ENCODE measurements at regions not wholly inside any gene's neighbourhood (a gene's known extent, or its start where the extent isn't known, plus 50 kb on each side); places are given as distances from the start of the nearest gene placed in this dataset.

DNA sequence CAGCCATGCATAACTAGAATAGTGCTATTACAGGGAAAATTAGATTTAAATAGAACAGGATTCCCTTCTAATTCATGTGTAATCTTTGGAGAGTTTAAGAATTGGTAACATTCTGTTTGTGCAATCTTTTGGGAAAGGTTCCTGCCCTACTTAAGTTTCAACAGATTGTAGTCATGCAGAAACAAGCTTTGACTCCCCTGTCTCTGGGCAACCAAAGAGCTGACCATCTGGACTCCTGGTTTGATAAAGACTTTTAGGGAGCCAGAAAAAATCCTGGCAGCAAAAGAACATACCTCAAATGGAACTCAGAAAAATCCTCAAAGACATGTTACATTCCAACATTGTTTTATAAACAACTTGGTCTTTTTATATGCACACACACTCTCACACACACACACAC is 191.1 kb upstream of the NEIL3 start:
- no peak for FAIRE-seq

More for the DNA sequence above, 191.1 kb upstream of the NEIL3 start:
- no peaks in the 10 kb centered on the region for H3K4me1 ChIP-seq (ENCODE audit: insufficient read depth, low read length)
- TF ChIP-seq, protein P1, sequence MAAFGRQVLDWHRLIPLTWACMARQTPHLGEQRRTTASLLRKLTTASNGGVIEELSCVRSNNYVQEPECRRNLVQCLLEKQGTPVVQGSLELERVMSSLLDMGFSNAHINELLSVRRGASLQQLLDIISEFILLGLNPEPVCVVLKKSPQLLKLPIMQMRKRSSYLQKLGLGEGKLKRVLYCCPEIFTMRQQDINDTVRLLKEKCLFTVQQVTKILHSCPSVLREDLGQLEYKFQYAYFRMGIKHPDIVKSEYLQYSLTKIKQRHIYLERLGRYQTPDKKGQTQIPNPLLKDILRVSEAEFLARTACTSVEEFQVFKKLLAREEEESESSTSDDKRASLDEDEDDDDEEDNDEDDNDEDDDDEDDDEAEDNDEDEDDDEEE (CRISPR knock-in tag; IDR thresholded peaks at IDR 0.05) = no peak
- TF ChIP-seq, protein P2, sequence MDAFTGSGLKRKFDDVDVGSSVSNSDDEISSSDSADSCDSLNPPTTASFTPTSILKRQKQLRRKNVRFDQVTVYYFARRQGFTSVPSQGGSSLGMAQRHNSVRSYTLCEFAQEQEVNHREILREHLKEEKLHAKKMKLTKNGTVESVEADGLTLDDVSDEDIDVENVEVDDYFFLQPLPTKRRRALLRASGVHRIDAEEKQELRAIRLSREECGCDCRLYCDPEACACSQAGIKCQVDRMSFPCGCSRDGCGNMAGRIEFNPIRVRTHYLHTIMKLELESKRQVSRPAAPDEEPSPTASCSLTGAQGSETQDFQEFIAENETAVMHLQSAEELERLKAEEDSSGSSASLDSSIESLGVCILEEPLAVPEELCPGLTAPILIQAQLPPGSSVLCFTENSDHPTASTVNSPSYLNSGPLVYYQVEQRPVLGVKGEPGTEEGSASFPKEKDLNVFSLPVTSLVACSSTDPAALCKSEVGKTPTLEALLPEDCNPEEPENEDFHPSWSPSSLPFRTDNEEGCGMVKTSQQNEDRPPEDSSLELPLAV (CRISPR knock-in tag; conservative IDR thresholded peaks at IDR 0.05; ENCODE audit: low read depth) = no peak
- TF ChIP-seq RFXAP (CRISPR knock-in tag; IDR thresholded peaks at IDR 0.05; ENCODE audit: borderline replicate concordance) = no peak
- TF ChIP-seq, protein P3, sequence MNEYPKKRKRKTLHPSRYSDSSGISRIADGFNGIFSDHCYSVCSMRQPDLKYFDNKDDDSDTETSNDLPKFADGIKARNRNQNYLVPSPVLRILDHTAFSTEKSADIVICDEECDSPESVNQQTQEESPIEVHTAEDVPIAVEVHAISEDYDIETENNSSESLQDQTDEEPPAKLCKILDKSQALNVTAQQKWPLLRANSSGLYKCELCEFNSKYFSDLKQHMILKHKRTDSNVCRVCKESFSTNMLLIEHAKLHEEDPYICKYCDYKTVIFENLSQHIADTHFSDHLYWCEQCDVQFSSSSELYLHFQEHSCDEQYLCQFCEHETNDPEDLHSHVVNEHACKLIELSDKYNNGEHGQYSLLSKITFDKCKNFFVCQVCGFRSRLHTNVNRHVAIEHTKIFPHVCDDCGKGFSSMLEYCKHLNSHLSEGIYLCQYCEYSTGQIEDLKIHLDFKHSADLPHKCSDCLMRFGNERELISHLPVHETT (CRISPR knock-in tag; conservative IDR thresholded peaks at IDR 0.05) = no peak
- H4K20me1 ChIP-seq (ENCODE audit: insufficient read depth, low read length) = no peaks in the 10 kb centered on the region
- H3K36me3 ChIP-seq (replicated peaks in 1 of 2; ENCODE audit: control insufficient read depth in 1 of 2, insufficient read depth in 2 of 2, low read length in 2 of 2) = no peaks in the 10 kb centered on the region
- ATAC-seq (no peak), DNase-seq (ENCODE audit: low spot score) (no peak)
- H3K9ac ChIP-seq (ENCODE audit: insufficient read depth, low read depth, low read length) = no peak overlapping the region
- no peaks in the 10 kb centered on the region for H3K9me3 ChIP-seq (ENCODE audit: low read length)
- CTCF ChIA-PET (ENCODE audit: low intra/inter-chr PET ratio, low total read pairs) = no interaction called here
- no peak overlapping the region for H3K4me2 ChIP-seq (ENCODE audit: low read depth, low read length)
- POLR2A ChIA-PET = no interaction called here
- intact Hi-C loops (cut with micrococcal nuclease; ENCODE audit: unreplicated experiment) = no loop called here
- no peak overlapping the region for H3K27ac ChIP-seq (ENCODE audit: extremely low read length, insufficient read depth, low read length)
- H2AFZ ChIP-seq (ENCODE audit: low read length) = no peak overlapping the region
- no peaks in the 10 kb centered on the region for H3K79me2 ChIP-seq (ENCODE audit: insufficient read depth, low read length)
- BruUV-seq (replicated peaks) = no TSS peak
- in situ Hi-C loops (cut with HindIII; ENCODE audit: extremely low pct_ligation_motif_present, low pct_unique_long_range_greater_than_20kb) = no loop called here
- H3K4me3 ChIP-seq (replicated peaks in 1 of 3; ENCODE audit: insufficient read depth in 1 of 3, low read depth in 2 of 3, low read length in 3 of 3) = no peak overlapping the region
- no peaks in the 10 kb centered on the region for H3K27me3 ChIP-seq (ENCODE audit: control insufficient read depth in 1 of 2, insufficient read depth in 2 of 2, low read length in 2 of 2)
